Liver (tissue), 8 donors: ENCODE measurements at regions not wholly inside any gene's neighbourhood (a gene's known extent, or its start where the extent isn't known, plus 50 kb on each side); places are given as distances from the start of the nearest gene placed in this dataset.

Source experiments
- DNase-seq: peaks from one replicate; pipeline ENCODE4 v3.0.0-alpha.2; 2017; ENCODE audit warnings: low spot score
- H3K27ac ChIP-seq, 2 donors: one replicate each; pipeline ENCODE4 v1.7.0; 2013; ENCODE audit warnings: inconsistent platforms in 2 of 2, low read length in 2 of 2, control low read depth in 1 of 2, low read depth in 1 of 2, mild to moderate bottlenecking in 1 of 2
- H3K27me3 ChIP-seq, 4 donors: one replicate each; pipeline versions ENCODE4 v1.6.1 to v1.7.0; 2013; ENCODE audit warnings: low read length in 3 of 4, inconsistent platforms in 1 of 4, mild to moderate bottlenecking in 1 of 4, moderate library complexity in 1 of 4; ENCODE audit not compliant: control insufficient read depth in 4 of 4, insufficient read depth in 4 of 4
- H3K36me3 ChIP-seq, 4 donors: one replicate each; pipeline versions ENCODE4 v1.6.1 to v1.7.0; 2013; ENCODE audit warnings: low read length in 3 of 4, mild to moderate bottlenecking in 3 of 4, low read depth in 1 of 4, moderate library complexity in 1 of 4; ENCODE audit not compliant: control insufficient read depth in 4 of 4, insufficient read depth in 3 of 4
- H3K4me1 ChIP-seq, 4 donors: one replicate each; pipeline versions ENCODE4 v1.6.1 to v1.7.0; 2013; ENCODE audit warnings: low read length in 3 of 4, mild to moderate bottlenecking in 3 of 4, moderate library complexity in 1 of 4; ENCODE audit not compliant: control insufficient read depth in 4 of 4, insufficient read depth in 4 of 4
- H3K4me3 ChIP-seq, 3 donors: one replicate each; pipeline versions ENCODE4 v1.6.1 to v1.7.0; 2013; ENCODE audit warnings: low read length in 3 of 3, control low read depth in 1 of 3, low read depth in 1 of 3, mild to moderate bottlenecking in 1 of 3
- H3K9ac ChIP-seq, 2 donors: one replicate each; pipeline ENCODE4 v1.7.0; 2013; ENCODE audit warnings: low read length in 2 of 2, mild to moderate bottlenecking in 2 of 2, moderate library complexity in 2 of 2, control low read depth in 1 of 2, low read depth in 1 of 2
- H3K9me3 ChIP-seq, 4 donors: one replicate each; pipeline versions ENCODE4 v1.6.1 to v1.7.0; 2013; ENCODE audit warnings: low read length in 3 of 4; ENCODE audit not compliant: control insufficient read depth in 4 of 4
- EGR1 ChIP-seq, 2 donors: IDR thresholded peaks; 2 replicates each; pipeline ENCODE4 v1.6.1; 2016 to 2018; ENCODE audit warnings: antibody characterized with exemption in 2 of 2, low read depth in 2 of 2
- FOXA1 ChIP-seq: IDR thresholded peaks from 2 replicates; pipeline ENCODE4 v1.6.1; 2016; ENCODE audit warnings: antibody characterized with exemption
- FOXA2 ChIP-seq: IDR thresholded peaks from 2 replicates; pipeline ENCODE4 v1.6.1; 2016; ENCODE audit warnings: antibody characterized with exemption
- GABPA ChIP-seq, 2 donors: IDR thresholded peaks in 1 of 2; conservative IDR thresholded peaks in 1 of 2; 2 replicates each; pipeline ENCODE4 v1.6.1; 2016; ENCODE audit warnings: antibody characterized with exemption in 2 of 2, mild to moderate bottlenecking in 1 of 2, moderate library complexity in 1 of 2
- HNF4G ChIP-seq: IDR thresholded peaks from 2 replicates; pipeline ENCODE4 v1.6.1; 2016; ENCODE audit warnings: antibody characterized with exemption
- JUND ChIP-seq, 2 donors: IDR thresholded peaks; 2 replicates each; pipeline ENCODE4 v1.6.1; 2016; ENCODE audit warnings: antibody characterized with exemption in 2 of 2
- NR2F2 ChIP-seq: IDR thresholded peaks from 2 replicates; pipeline ENCODE4 v1.6.1; 2016; ENCODE audit warnings: antibody characterized with exemption
- RAD21 ChIP-seq, 2 donors: IDR thresholded peaks; 2 replicates each; pipeline ENCODE4 v1.6.1; 2016; ENCODE audit warnings: antibody characterized with exemption in 2 of 2, mild to moderate bottlenecking in 2 of 2
- SP1 ChIP-seq: IDR thresholded peaks from 2 replicates; pipeline ENCODE4 v1.6.1; 2018; ENCODE audit warnings: antibody characterized with exemption, mild to moderate bottlenecking
- TAF1 ChIP-seq: conservative IDR thresholded peaks from 2 replicates; pipeline ENCODE4 v1.6.1; 2016; ENCODE audit warnings: antibody characterized with exemption, mild to moderate bottlenecking
- YY1 ChIP-seq: IDR thresholded peaks from 2 replicates; pipeline ENCODE4 v1.6.1; 2016; ENCODE audit warnings: antibody characterized with exemption, mild to moderate bottlenecking
- WGBS: extraction: QIAGEN DNeasy Blood & Tissue Kit; methylation state at CpG from one replicate; pipeline ENCODE4 v1.1.7; 2013; 5-methylcytosine and 5-hydroxymethylcytosine counted together
- TF ChIP-seq, protein P1 (sequence below): IDR thresholded peaks from 2 replicates; pipeline ENCODE4 v1.6.1; 2016; ENCODE audit warnings: antibody characterized with exemption
- TF ChIP-seq, protein P2 (sequence below): IDR thresholded peaks from 2 replicates; pipeline ENCODE4 v1.6.1; 2016; ENCODE audit warnings: antibody characterized with exemption
- TF ChIP-seq, protein P3 (sequence below): fragments of 150-350 bp; IDR thresholded peaks from 2 replicates; pipeline ENCODE4 v1.5.1; 2017; ENCODE audit warnings: improper control_type of control experiment, low read depth, low read length; ENCODE audit not compliant: missing input control
- TF ChIP-seq, protein P4 (sequence below): IDR thresholded peaks from 2 replicates; pipeline ENCODE4 v1.6.1; 2016; ENCODE audit warnings: antibody characterized with exemption, mild to moderate bottlenecking
- donor health status: healthy.
- donor health status: healthy.
- donor health status: healthy.
- donor health status: healthy.
- donor health status: healthy.

DNA sequence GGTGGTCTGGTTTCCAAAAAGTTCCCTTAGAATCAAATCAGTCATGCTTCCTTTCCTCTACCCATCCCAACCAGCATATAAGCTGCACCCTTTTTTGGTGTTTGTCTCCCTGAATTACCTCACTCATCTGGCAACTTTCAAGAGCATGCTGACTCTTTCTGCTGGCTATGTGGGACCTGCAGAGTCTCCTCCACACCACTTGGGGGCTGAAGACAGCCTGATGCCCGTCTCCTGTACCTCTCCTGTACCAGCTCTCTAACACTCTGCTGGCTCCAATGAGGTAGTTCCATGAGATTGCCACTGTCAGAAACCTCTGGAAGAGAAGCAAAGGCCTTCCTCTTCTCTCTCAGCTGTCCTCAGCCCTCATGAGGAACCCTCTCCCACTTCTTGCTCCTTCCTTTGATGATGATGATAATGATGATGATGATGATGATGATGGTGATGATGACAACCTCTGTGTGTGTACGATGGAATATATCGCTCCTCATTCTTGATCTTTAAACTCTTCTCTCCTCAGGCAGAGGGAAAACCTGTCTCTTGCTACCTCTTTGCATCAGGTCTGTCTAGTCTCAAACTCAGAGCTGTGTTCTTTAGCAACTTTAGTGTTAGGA, 257.5 kb downstream of the ZNF621 start:
- no peak overlapping the region for H3K9ac ChIP-seq
- H3K27ac ChIP-seq = no peak overlapping the region
- H3K4me3 ChIP-seq = no peak overlapping the region
- DNase-seq = no peak
- H3K36me3 ChIP-seq = no peaks in the 10 kb centered on the region
- peaks cover 0 to 4% (median 0%) of the 10 kb centered on the region in 4 donors for H3K4me1 ChIP-seq
- TF ChIP-seq JUND (IDR thresholded peaks at IDR 0.05) (no peak), RAD21 (IDR thresholded peaks at IDR 0.05) (peak in 1 of 2 donors; percentile 34), HNF4G (no peak), FOXA2 (no peak)
- TF ChIP-seq, protein P1, sequence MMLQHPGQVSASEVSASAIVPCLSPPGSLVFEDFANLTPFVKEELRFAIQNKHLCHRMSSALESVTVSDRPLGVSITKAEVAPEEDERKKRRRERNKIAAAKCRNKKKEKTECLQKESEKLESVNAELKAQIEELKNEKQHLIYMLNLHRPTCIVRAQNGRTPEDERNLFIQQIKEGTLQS = no peak
- WGBS = 84% methylated on average over 3 of the region's 3 CpGs
- no peaks in the 10 kb centered on the region for H3K9me3 ChIP-seq
- no peaks in the 10 kb centered on the region for H3K27me3 ChIP-seq

DNA sequence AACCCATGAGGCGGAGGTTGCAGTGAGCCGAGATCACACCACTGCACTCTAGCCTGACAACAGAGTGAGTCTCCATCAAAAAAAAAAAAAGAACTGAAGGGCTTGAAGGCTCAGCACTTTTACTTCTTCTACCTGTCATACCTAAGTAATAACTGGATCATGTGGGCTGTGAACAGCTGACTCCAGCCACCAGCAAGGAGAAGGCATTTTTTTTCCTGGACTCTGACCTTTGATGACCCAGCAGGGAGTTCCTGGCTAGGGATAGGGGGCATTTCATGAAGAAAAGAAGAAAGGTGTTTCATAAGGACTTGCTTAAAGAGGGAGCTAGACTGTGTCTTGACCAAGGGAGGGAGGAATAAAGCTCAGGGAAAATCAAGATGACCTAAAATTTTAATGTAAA, 266.0 kb downstream of the ZNF621 start:
- H3K36me3 ChIP-seq = no peaks in the 10 kb centered on the region
- peaks cover 0 to 2% (median 0%) of the 10 kb centered on the region in 4 donors for H3K9me3 ChIP-seq
- WGBS = 94% methylated on average over 2 of the region's 2 CpGs
- DNase-seq = no peak
- TF ChIP-seq RAD21 (IDR thresholded peaks at IDR 0.05) (no peak), GABPA (IDR thresholded peaks at IDR 0.05 in 1 of 2, conservative IDR thresholded peaks at IDR 0.05 in 1 of 2) (no peak), SP1 (no peak), NR2F2 (no peak), FOXA2 (no peak), HNF4G (no peak), YY1 (no peak), EGR1 (IDR thresholded peaks at IDR 0.05; ENCODE audit: low read depth in 2 of 2) (no peak), FOXA1 (no peak), TAF1 (no peak)
- TF ChIP-seq, protein P2, sequence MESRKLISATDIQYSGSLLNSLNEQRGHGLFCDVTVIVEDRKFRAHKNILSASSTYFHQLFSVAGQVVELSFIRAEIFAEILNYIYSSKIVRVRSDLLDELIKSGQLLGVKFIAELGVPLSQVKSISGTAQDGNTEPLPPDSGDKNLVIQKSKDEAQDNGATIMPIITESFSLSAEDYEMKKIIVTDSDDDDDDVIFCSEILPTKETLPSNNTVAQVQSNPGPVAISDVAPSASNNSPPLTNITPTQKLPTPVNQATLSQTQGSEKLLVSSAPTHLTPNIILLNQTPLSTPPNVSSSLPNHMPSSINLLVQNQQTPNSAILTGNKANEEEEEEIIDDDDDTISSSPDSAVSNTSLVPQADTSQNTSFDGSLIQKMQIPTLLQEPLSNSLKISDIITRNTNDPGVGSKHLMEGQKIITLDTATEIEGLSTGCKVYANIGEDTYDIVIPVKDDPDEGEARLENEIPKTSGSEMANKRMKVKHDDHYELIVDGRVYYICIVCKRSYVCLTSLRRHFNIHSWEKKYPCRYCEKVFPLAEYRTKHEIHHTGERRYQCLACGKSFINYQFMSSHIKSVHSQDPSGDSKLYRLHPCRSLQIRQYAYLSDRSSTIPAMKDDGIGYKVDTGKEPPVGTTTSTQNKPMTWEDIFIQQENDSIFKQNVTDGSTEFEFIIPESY = no peak
- TF ChIP-seq, protein P3, sequence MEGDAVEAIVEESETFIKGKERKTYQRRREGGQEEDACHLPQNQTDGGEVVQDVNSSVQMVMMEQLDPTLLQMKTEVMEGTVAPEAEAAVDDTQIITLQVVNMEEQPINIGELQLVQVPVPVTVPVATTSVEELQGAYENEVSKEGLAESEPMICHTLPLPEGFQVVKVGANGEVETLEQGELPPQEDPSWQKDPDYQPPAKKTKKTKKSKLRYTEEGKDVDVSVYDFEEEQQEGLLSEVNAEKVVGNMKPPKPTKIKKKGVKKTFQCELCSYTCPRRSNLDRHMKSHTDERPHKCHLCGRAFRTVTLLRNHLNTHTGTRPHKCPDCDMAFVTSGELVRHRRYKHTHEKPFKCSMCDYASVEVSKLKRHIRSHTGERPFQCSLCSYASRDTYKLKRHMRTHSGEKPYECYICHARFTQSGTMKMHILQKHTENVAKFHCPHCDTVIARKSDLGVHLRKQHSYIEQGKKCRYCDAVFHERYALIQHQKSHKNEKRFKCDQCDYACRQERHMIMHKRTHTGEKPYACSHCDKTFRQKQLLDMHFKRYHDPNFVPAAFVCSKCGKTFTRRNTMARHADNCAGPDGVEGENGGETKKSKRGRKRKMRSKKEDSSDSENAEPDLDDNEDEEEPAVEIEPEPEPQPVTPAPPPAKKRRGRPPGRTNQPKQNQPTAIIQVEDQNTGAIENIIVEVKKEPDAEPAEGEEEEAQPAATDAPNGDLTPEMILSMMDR = no peak
- TF ChIP-seq, protein P4, sequence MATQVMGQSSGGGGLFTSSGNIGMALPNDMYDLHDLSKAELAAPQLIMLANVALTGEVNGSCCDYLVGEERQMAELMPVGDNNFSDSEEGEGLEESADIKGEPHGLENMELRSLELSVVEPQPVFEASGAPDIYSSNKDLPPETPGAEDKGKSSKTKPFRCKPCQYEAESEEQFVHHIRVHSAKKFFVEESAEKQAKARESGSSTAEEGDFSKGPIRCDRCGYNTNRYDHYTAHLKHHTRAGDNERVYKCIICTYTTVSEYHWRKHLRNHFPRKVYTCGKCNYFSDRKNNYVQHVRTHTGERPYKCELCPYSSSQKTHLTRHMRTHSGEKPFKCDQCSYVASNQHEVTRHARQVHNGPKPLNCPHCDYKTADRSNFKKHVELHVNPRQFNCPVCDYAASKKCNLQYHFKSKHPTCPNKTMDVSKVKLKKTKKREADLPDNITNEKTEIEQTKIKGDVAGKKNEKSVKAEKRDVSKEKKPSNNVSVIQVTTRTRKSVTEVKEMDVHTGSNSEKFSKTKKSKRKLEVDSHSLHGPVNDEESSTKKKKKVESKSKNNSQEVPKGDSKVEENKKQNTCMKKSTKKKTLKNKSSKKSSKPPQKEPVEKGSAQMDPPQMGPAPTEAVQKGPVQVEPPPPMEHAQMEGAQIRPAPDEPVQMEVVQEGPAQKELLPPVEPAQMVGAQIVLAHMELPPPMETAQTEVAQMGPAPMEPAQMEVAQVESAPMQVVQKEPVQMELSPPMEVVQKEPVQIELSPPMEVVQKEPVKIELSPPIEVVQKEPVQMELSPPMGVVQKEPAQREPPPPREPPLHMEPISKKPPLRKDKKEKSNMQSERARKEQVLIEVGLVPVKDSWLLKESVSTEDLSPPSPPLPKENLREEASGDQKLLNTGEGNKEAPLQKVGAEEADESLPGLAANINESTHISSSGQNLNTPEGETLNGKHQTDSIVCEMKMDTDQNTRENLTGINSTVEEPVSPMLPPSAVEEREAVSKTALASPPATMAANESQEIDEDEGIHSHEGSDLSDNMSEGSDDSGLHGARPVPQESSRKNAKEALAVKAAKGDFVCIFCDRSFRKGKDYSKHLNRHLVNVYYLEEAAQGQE = no peak
- H3K4me3 ChIP-seq = no peak overlapping the region
- no peaks in the 10 kb centered on the region for H3K4me1 ChIP-seq
- no peak overlapping the region for H3K9ac ChIP-seq
- H3K27ac ChIP-seq = no peak overlapping the region
- no peaks in the 10 kb centered on the region for H3K27me3 ChIP-seq
